Activated B cell treated with CpG ODN at 0.5 μM for 24 hours (primary cell): ENCODE measurements at regions not wholly inside any gene's neighbourhood (a gene's known extent, or its start where the extent isn't known, plus 50 kb on each side); places are given as distances from the start of the nearest gene placed in this dataset.

ENCODE experiments used
- ATAC-seq: fragments of 200-7000 bp; cut with Tn5 transposase; one replicate; pipeline ENCODE4 v1.10.0; 2021; ENCODE audit warnings: low read depth, mild to moderate bottlenecking, moderate library complexity
- CTCF ChIA-PET: fragments of 350-600 bp; sonication (Branson Sonifier 250); formaldehyde crosslinking; loops from one replicate; lab custom pipeline; 2021; ENCODE audit warnings: antibody characterized with exemption; lab: Charles Lee
- POLR2A ChIA-PET: fragments of 350-600 bp; sonication (Branson Sonifier 250); formaldehyde crosslinking; loops from one replicate; lab custom pipeline; 2021; ENCODE audit warnings: antibody characterized with exemption; lab: Charles Lee
- DNase-seq: peaks from one replicate; pipeline ENCODE4 v3.0.0; 2022
- H3K27ac Mint-ChIP-seq: one replicate; pipeline ENCODE4 v1.8.0; 2020; ENCODE audit warnings: mixed read lengths
- H3K27me3 Mint-ChIP-seq: one replicate; pipeline ENCODE4 v1.8.0; 2021; ENCODE audit warnings: mixed read lengths
- H3K36me3 Mint-ChIP-seq: one replicate; pipeline ENCODE4 v1.8.0; 2021; ENCODE audit warnings: low read depth, mixed read lengths
- H3K4me1 Mint-ChIP-seq: one replicate; pipeline ENCODE4 v1.8.0; 2021; ENCODE audit warnings: mixed read lengths
- H3K4me3 Mint-ChIP-seq: one replicate; pipeline ENCODE4 v1.8.0; 2020; ENCODE audit warnings: mild to moderate bottlenecking, mixed read lengths
- H3K9me3 Mint-ChIP-seq: one replicate; pipeline ENCODE4 v1.8.0; 2020; ENCODE audit warnings: mixed read lengths
- CTCF ChIP-seq: fragments of 200-600 bp; IDR thresholded peaks from one replicate; pipeline ENCODE4 v1.8.0; 2022; ENCODE audit warnings: antibody characterized with exemption, mild to moderate bottlenecking
- intact Hi-C: fragments of 100-400 bp; cut with micrococcal nuclease; formaldehyde crosslinking; loops from one replicate; pipeline ENCODE4 v1.15.1; 2024

GRCh38 chr11:79744941-79745340 lies 304.1 kb upstream of the TENM4 start:
- intact Hi-C loops, result no loop called here
- ChIA-PET POLR2A (no interaction called here), CTCF (no interaction called here)
- ATAC-seq (no peak), DNase-seq (no peak)
- no peaks in the 10 kb centered on the region for H3K9me3 Mint-ChIP-seq
- no peaks in the 10 kb centered on the region for H3K4me1 Mint-ChIP-seq
- no peak for TF ChIP-seq CTCF
- no peaks in the 10 kb centered on the region for H3K36me3 Mint-ChIP-seq
- no peaks in the 10 kb centered on the region for H3K27me3 Mint-ChIP-seq
- no peak overlapping the region for H3K27ac Mint-ChIP-seq
- H3K4me3 Mint-ChIP-seq, result no peak overlapping the region

GRCh38 chr11:79742176-79742575 lies 301.3 kb upstream of the TENM4 start:
- Mint-ChIP-seq H3K36me3 (no peaks in the 10 kb centered on the region), H3K4me1 (no peaks in the 10 kb centered on the region), H3K27ac (no peak overlapping the region), H3K4me3 (no peak overlapping the region), H3K9me3 (no peaks in the 10 kb centered on the region), H3K27me3 (no peaks in the 10 kb centered on the region)
- intact Hi-C loops, result no loop called here
- TF ChIP-seq CTCF, result no peak
- ATAC-seq, result no peak
- ChIA-PET POLR2A (no interaction called here), CTCF (no interaction called here)
- DNase-seq, result no peak

GRCh38 chr11:79739591-79739990 lies 298.8 kb upstream of the TENM4 start:
- ChIA-PET POLR2A (no interaction called here), CTCF (no interaction called here)
- Mint-ChIP-seq H3K9me3 (no peaks in the 10 kb centered on the region), H3K27me3 (no peaks in the 10 kb centered on the region), H3K36me3 (no peaks in the 10 kb centered on the region), H3K4me3 (no peak overlapping the region), H3K4me1 (no peaks in the 10 kb centered on the region), H3K27ac (no peak overlapping the region)
- DNase-seq (no peak), ATAC-seq (no peak)
- TF ChIP-seq CTCF, result no peak
- intact Hi-C loops, result no loop called here

- no peak for DNase-seq
- TF ChIP-seq CTCF, result no peak
- Mint-ChIP-seq H3K27ac (no peak overlapping the region), H3K4me1 (no peaks in the 10 kb centered on the region), H3K9me3 (peaks cover 4% of the 10 kb centered on the region), H3K36me3 (no peaks in the 10 kb centered on the region), H3K27me3 (no peaks in the 10 kb centered on the region), H3K4me3 (no peak overlapping the region)
- intact Hi-C loops, result no loop called here
- ChIA-PET CTCF (no interaction called here), POLR2A (no interaction called here)
- no peak for ATAC-seq
Measured at GRCh38 chr11:79727221-79727620, 286.4 kb upstream of the TENM4 start.

GRCh38 chr11:79720115-79720514 lies 279.3 kb upstream of the TENM4 start:
- ATAC-seq (no peak), DNase-seq (no peak)
- TF ChIP-seq CTCF, result no peak
- ChIA-PET POLR2A (no interaction called here), CTCF (no interaction called here)
- H3K4me1 Mint-ChIP-seq, result no peaks in the 10 kb centered on the region
- H3K36me3 Mint-ChIP-seq, result no peaks in the 10 kb centered on the region
- no peak overlapping the region for H3K27ac Mint-ChIP-seq
- H3K4me3 Mint-ChIP-seq, result no peak overlapping the region
- no peaks in the 10 kb centered on the region for H3K27me3 Mint-ChIP-seq
- intact Hi-C loops, result no loop called here
- peaks cover 4% of the 10 kb centered on the region for H3K9me3 Mint-ChIP-seq
